Activated T-helper 2 cell treated with anti-CD3 and anti-CD28 coated beads, Interferon-gamma antibody, Interleukin-2, Interleukin-4, amounts not matched to agents 10 μg/mL and 5 μg/mL and 100 μg/mL, durations not matched to agents 14 hours and 24 hours and 36 hours (primary cell): ENCODE measurements at regions not wholly inside any gene's neighbourhood (a gene's known extent, or its start where the extent isn't known, plus 50 kb on each side); places are given as distances from the start of the nearest gene placed in this dataset.

ENCODE experiments used
- DNase-seq: peaks from one replicate; pipeline ENCODE4 v3.0.0; 2021; ENCODE audit warnings: low spot score
- H3K27ac Mint-ChIP-seq: one replicate; pipeline ENCODE4 v1.8.0; 2021; ENCODE audit warnings: mixed read lengths
- H3K27me3 Mint-ChIP-seq: one replicate; pipeline ENCODE4 v1.8.0; 2021; ENCODE audit warnings: low read depth, mixed read lengths
- H3K36me3 Mint-ChIP-seq: one replicate; pipeline ENCODE4 v1.8.0; 2021; ENCODE audit warnings: low read depth, mixed read lengths
- H3K4me1 Mint-ChIP-seq: one replicate; pipeline ENCODE4 v1.8.0; 2021; ENCODE audit warnings: low read depth, mixed read lengths
- H3K4me3 Mint-ChIP-seq: one replicate; pipeline ENCODE4 v1.8.0; 2021; ENCODE audit warnings: low read depth, mild to moderate bottlenecking, moderate library complexity, mixed read lengths
- H3K9me3 Mint-ChIP-seq: one replicate; pipeline ENCODE4 v1.8.0; 2021; ENCODE audit warnings: mixed read lengths
- intact Hi-C: fragments of 100-400 bp; cut with micrococcal nuclease; formaldehyde crosslinking; loops from one replicate; pipeline ENCODE4 v1.15.1; 2023

DNA sequence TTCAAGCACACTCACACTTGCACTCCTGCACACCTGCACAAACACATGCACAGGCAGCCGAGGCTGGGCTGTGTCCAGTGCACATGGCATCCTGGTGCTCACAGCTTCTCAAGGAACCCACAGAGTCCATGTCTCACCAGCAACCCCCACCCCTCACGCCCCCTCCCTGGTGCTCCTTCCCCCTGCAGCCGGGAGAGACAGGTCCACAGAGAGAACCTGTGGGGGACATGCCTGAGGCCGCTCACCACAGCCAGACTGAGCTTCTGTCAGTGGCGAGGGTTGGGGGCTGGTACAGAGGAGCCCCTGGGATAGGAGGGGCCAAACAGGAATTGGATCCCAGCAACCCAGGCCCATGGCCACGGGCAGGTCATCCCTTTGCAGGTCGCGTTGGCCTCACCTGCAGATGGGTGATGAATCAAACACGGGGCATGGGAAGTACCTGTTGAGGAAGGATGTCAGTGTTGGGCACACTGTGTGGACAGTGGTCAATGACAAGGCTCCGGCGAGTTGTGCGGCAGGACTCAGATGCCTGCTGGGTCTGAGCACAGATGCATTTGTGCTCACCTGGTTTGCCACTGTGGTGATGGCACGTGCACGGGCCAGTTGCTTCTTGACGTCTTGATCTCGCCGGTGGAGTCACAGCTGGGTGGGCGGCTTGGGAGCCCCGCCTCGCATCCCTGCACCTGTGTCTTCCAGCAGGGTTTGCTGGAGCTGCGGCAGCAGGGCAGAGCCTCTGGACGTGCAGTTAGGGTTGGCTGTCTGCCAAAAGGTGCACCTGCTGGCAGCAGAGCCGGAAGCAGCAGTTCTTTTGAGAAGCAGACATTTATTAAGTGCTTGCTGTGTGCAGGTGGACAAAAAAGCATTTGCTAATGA lies 113.0 kb downstream of the ERMARD start:
- DNase-seq = no peak
- H3K27ac Mint-ChIP-seq = no peak overlapping the region
- H3K36me3 Mint-ChIP-seq = no peaks in the 10 kb centered on the region
- peaks cover 5% of the 10 kb centered on the region for H3K4me1 Mint-ChIP-seq
- H3K9me3 Mint-ChIP-seq = peaks cover 6% of the 10 kb centered on the region
- no peaks in the 10 kb centered on the region for H3K27me3 Mint-ChIP-seq
- intact Hi-C loops = no loop called here
- no peak overlapping the region for H3K4me3 Mint-ChIP-seq

DNA sequence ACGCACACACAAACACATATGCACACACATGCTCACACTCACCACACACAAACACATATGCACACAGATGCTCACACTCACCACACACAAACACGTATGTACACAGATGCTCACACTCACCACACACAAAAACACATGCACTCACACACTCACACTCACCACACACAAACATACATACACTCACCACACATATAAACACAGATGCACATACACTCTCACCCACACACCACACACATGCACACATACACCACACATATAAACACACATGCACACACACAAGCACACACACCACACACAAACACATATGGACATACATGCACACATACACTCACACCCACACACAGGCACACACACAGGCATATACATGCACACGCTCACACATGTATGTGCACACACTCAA lies 112.3 kb downstream of the ERMARD start:
- Mint-ChIP-seq H3K36me3 (no peaks in the 10 kb centered on the region), H3K27me3 (no peaks in the 10 kb centered on the region), H3K4me3 (no peak overlapping the region), H3K4me1 (peaks cover 5% of the 10 kb centered on the region), H3K9me3 (peaks cover 6% of the 10 kb centered on the region), H3K27ac (no peak overlapping the region)
- DNase-seq = no peak
- intact Hi-C loops = no loop called here

GRCh38 chr6:169862892-169863525 lies 111.6 kb downstream of the ERMARD start:
- no peak for DNase-seq
- H3K4me1 Mint-ChIP-seq = peaks cover 5% of the 10 kb centered on the region
- intact Hi-C loops = no loop called here
- H3K27me3 Mint-ChIP-seq = no peaks in the 10 kb centered on the region
- no peaks in the 10 kb centered on the region for H3K36me3 Mint-ChIP-seq
- H3K27ac Mint-ChIP-seq = no peak overlapping the region
- no peak overlapping the region for H3K4me3 Mint-ChIP-seq
- H3K9me3 Mint-ChIP-seq = peaks cover 6% of the 10 kb centered on the region

DNA sequence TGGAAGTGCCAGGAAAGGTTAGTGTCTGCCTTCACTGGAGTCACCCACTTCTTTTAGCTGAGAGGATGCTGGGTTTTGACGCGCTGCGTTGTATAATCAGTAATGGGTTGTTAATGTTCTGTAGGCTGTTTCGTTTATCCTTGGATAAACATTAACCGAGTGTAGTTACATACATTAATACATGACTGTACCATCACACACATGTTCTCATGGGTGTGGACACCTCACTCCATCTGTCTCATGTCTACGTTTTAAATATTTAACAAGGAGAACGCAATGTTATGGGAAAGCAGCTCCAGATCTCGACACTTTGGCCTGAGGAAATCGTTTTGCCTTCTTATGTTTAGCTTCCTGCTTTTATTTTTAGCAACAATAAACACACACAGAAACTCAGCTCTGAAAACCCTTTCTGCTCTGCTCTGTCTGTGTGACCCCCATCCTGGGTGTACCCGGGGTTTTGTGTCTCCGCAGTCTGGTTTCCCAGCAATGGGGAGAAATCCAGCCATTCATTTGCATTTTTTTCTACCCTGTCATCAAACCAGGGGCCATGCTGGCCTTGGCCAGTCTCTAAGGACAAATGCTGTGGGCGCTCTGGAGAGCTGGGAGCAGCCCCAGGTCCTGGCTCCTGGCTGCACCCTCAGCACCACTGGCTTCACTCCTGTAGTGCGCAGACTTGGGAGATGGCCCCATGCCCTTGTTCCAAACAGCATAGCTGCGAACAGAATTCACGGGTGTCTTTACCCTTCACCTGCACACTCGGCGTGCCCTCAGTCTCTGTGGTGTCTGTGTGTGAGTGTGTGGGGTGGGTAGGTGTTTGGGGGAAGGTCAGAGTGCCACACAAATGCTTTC lies 110.8 kb downstream of the ERMARD start:
- Mint-ChIP-seq H3K27ac (no peak overlapping the region), H3K36me3 (no peaks in the 10 kb centered on the region), H3K4me3 (no peak overlapping the region), H3K27me3 (no peaks in the 10 kb centered on the region), H3K9me3 (peaks cover 6% of the 10 kb centered on the region), H3K4me1 (peaks cover 5% of the 10 kb centered on the region)
- intact Hi-C loops = no loop called here
- DNase-seq = no peak

GRCh38 chr6:169861431-169862042 lies 110.1 kb downstream of the ERMARD start:
- no peaks in the 10 kb centered on the region for H3K27me3 Mint-ChIP-seq
- no peak overlapping the region for H3K27ac Mint-ChIP-seq
- DNase-seq = no peak
- intact Hi-C loops = no loop called here
- H3K4me1 Mint-ChIP-seq = peaks cover 5% of the 10 kb centered on the region
- peaks cover 6% of the 10 kb centered on the region for H3K9me3 Mint-ChIP-seq
- H3K4me3 Mint-ChIP-seq = no peak overlapping the region
- no peaks in the 10 kb centered on the region for H3K36me3 Mint-ChIP-seq

GRCh38 chr6:169859978-169860703 lies 108.7 kb downstream of the ERMARD start:
- Mint-ChIP-seq H3K4me3 (no peak overlapping the region), H3K27me3 (no peaks in the 10 kb centered on the region), H3K9me3 (peaks cover 6% of the 10 kb centered on the region), H3K27ac (no peak overlapping the region), H3K4me1 (peaks cover 5% of the 10 kb centered on the region), H3K36me3 (no peaks in the 10 kb centered on the region)
- DNase-seq = peak; percentile 6
- intact Hi-C loops = no loop called here

GRCh38 chr6:169859401-169859977 lies 108.1 kb downstream of the ERMARD start:
- intact Hi-C loops = no loop called here
- Mint-ChIP-seq H3K9me3 (peaks cover 6% of the 10 kb centered on the region), H3K4me3 (no peak overlapping the region), H3K36me3 (no peaks in the 10 kb centered on the region), H3K4me1 (peaks cover 5% of the 10 kb centered on the region), H3K27me3 (no peaks in the 10 kb centered on the region), H3K27ac (no peak overlapping the region)
- DNase-seq = peak; percentile 7

- H3K4me3 Mint-ChIP-seq = no peak overlapping the region
- H3K27ac Mint-ChIP-seq = no peak overlapping the region
- H3K4me1 Mint-ChIP-seq = peaks cover 5% of the 10 kb centered on the region
- DNase-seq = no peak
- intact Hi-C loops = no loop called here
- no peaks in the 10 kb centered on the region for H3K36me3 Mint-ChIP-seq
- H3K9me3 Mint-ChIP-seq = peaks cover 6% of the 10 kb centered on the region
- H3K27me3 Mint-ChIP-seq = no peaks in the 10 kb centered on the region
Observed at GRCh38 chr6:169858935-169859351, 107.5 kb downstream of the ERMARD start.

DNA sequence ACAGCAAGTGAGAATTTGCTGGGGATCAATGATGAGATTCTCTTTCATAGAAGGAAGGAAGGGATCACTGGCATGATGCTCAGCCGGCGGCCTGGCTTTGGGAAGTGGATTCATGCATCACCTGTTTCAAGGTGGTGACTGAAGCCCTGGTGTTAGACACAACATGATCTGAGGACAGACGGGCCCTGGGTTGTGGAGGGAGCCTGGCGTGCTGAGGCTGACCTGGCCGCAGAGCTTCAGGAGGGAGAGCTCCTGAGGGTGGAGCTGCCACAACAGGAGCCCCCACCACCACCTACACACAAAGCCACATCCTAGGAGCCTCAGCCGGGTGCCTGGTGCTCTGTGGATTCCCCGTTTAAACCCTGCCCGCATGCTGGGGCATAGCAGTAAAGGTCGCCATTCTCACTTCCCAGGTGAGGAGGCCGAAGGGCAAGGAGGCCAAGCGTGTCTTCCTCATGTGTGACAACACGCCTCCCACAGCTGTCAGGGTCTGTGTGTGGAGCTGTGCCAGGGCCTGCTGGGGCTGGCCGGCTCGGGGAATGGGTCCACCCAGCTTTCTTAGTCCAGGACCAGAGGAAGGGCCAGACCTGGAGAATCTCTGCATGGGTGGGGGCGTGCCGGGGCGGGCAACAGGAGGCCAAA lies 107.0 kb downstream of the ERMARD start:
- intact Hi-C loops = no loop called here
- no peaks in the 10 kb centered on the region for H3K36me3 Mint-ChIP-seq
- no peak overlapping the region for H3K4me3 Mint-ChIP-seq
- H3K4me1 Mint-ChIP-seq = peaks cover 5% of the 10 kb centered on the region
- no peak overlapping the region for H3K27ac Mint-ChIP-seq
- H3K27me3 Mint-ChIP-seq = no peaks in the 10 kb centered on the region
- H3K9me3 Mint-ChIP-seq = peaks cover under 1% of the 10 kb centered on the region
- no peak for DNase-seq

DNA sequence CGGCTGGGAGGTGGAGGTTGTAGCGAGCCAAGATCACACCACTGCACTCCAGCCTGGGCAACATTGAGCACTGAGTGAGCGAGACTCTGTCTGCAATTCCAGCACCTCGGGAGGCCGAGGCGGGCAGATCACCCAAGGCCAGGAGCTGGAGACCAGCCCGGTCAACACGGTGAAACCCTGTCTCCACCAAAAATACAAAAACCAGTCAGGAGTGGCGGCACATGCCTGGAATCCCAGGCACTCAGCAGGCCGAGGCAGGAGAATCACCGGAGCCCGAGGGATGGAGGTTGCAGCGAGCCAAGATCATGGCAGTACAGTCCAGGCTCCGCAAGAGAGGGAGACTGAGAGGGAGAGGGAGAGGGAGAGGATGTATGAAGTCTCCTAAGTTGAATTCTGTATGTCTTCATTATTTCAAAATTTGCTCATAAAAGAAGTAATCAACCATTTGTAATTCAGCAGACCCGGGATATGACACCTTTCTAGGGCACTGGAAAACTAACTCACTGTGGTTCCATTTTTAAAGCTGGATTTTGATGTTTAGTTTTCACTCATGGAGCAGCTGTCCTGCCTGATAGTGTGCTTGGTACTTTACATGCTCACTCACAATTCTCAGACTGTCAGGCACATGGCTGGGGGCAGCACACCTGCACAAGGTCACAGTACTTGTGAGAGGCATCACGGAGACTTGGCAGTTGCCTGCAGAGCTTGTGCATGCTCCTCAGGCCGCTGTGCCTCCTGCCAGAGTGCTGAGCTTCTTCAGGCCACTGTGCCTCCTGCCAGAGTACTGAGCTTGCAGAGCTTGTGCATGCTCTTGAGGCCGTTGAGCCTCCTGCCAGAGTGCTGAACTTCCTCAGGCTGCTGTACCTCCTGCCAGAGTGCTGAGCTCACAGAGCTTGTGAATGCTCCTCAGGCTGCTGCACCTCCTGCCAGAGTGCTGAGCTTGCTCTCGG lies 106.2 kb downstream of the ERMARD start:
- H3K4me3 Mint-ChIP-seq = no peak overlapping the region

More for the DNA sequence above, 106.2 kb downstream of the ERMARD start:
- H3K36me3 Mint-ChIP-seq = no peaks in the 10 kb centered on the region
- no peak overlapping the region for H3K27ac Mint-ChIP-seq
- peaks cover 6% of the 10 kb centered on the region for H3K9me3 Mint-ChIP-seq
- intact Hi-C loops = no loop called here
- DNase-seq = no peak
- no peaks in the 10 kb centered on the region for H3K27me3 Mint-ChIP-seq
- H3K4me1 Mint-ChIP-seq = peaks cover 5% of the 10 kb centered on the region
